ENCODE measurements at regions not wholly inside any gene's neighbourhood (a gene's known extent, or its start where the extent isn't known, plus 50 kb on each side); places are given as distances from the start of the nearest gene placed in this dataset.
"Not testable (repeated sequence)": the region's sequence is repeated elsewhere in the genome, so short reads cannot be mapped to it uniquely, and the experiment has no call there.

DNA sequence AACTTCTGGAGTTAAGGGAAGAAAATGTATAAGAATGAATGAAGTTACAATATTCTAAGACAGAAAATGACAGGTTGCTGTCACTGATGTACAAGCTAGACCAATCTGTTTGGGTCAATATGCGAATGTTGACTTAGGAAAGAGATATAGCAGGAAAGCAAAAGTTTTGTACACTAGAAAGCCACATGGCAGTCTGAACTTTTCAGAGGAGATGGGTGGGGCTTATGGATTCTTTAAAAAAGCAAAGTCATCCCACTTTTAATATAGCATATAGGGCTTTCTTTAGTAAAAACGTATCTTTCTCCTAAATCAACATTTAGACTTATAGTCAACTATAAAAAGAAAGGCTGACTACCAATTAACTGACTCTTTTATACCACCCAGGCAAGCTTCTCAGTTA lies 381.2 kb downstream of the PTPRC start:
- no peak overlapping the region for H3K4me3 ChIP-seq (ENCODE audit: low read depth, low read length)
- no peak for DNase-seq (ENCODE audit: low read depth)

- DNase-seq (ENCODE audit: low read depth) = no peak
- H3K4me3 ChIP-seq (ENCODE audit: low read depth, low read length) = no peak overlapping the region
Measured at GRCh38 chr1:199020904-199021303, 382.1 kb downstream of the PTPRC start.

- DNase-seq (ENCODE audit: low read depth) = peak; percentile 51
- no peak overlapping the region for H3K4me3 ChIP-seq (ENCODE audit: low read depth, low read length)
Measured at GRCh38 chr1:199029401-199029800, 390.6 kb downstream of the PTPRC start.

DNA sequence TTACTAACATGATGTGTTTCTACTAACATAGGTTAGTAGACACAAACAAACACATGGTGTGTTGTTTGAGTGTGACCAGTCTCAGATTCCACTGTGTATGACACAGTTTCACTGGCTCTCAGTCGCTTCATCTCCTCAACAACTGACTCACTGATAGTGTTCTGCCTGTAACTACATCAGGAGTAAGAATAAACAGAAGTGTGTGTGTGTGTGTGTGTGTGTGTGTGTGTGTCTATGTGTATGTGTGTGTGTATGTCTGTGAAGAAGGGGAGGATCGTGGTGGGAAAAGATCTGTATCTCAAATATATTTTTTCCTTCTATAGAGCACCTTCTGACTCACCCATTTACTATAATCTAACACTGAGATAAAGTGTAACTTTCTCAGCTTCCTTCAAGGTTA lies 391.0 kb downstream of the PTPRC start:
- no peak overlapping the region for H3K4me3 ChIP-seq (ENCODE audit: low read depth, low read length)
- DNase-seq (ENCODE audit: low read depth) = no peak

DNA sequence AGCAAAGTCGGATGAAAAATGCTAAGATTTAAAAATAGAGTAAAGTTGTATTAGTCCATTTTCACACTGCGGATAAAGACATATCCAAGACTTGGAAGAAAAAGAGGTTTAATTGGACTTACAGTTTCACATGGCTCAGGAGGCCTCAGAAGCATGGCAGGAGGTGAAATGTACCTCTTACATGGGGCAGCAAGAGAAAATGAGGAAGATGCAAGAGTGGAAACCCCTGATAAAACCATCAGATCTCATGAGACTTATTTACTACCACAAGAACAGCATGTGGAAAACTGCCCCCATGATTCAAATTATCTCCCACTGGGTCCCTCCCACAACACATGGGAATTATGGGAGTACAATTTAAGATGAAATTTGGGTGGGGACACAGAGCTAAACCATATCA lies 391.7 kb downstream of the PTPRC start:
- H3K4me3 ChIP-seq (ENCODE audit: low read depth, low read length); DNase-seq (ENCODE audit: low read depth): not testable (repeated sequence)

DNA sequence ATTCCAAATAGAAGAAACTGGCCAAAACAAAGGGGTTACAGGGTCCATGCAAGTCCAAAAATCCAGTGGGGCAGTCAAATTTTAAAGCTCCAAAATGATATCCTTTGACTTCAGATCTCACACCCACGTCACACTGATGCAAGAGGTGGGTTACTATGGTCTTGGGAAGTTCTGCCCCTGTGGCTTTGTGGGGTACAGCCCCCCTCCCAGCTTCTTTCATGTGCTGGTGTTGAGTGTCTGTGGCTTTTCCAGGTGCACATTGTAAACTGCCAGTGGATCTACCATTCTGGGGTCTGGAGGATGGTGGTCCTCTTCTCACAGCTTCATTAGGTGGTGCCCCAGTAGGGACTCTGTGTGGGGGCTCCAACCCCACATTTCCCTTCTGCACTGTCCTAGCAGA lies 392.3 kb downstream of the PTPRC start:
- not testable (repeated sequence) for H3K4me3 ChIP-seq (ENCODE audit: low read depth, low read length); DNase-seq (ENCODE audit: low read depth)

DNA sequence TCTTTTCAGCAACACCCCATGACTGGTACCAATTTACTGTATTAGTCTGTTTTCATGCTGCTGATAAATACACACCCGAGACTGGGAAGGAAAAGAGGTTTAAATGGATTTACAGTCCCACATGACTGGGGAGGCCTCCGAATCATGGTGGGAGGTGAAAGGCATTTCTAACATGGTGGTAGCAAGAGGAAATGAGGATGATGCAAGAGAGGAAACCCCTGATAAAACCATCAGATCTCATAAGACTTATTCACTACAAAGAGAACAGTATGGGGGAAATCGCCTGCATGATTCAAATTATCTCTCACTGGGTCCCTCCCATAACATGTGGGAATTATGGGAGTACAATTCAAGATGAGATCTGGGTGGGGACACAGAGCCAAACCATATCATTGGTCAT lies 393.6 kb downstream of the PTPRC start:
- H3K4me3 ChIP-seq (ENCODE audit: low read depth, low read length); DNase-seq (ENCODE audit: low read depth): not testable (repeated sequence)

- no peak overlapping the region for H3K4me3 ChIP-seq (ENCODE audit: low read depth, low read length)
- no peak for DNase-seq (ENCODE audit: low read depth)
Measured at GRCh38 chr1:199033661-199034060, 394.8 kb downstream of the PTPRC start.

GRCh38 chr1:199038156-199038555 lies 399.3 kb downstream of the PTPRC start:
- no peak for DNase-seq (ENCODE audit: low read depth)
- no peak overlapping the region for H3K4me3 ChIP-seq (ENCODE audit: low read depth, low read length)

DNA sequence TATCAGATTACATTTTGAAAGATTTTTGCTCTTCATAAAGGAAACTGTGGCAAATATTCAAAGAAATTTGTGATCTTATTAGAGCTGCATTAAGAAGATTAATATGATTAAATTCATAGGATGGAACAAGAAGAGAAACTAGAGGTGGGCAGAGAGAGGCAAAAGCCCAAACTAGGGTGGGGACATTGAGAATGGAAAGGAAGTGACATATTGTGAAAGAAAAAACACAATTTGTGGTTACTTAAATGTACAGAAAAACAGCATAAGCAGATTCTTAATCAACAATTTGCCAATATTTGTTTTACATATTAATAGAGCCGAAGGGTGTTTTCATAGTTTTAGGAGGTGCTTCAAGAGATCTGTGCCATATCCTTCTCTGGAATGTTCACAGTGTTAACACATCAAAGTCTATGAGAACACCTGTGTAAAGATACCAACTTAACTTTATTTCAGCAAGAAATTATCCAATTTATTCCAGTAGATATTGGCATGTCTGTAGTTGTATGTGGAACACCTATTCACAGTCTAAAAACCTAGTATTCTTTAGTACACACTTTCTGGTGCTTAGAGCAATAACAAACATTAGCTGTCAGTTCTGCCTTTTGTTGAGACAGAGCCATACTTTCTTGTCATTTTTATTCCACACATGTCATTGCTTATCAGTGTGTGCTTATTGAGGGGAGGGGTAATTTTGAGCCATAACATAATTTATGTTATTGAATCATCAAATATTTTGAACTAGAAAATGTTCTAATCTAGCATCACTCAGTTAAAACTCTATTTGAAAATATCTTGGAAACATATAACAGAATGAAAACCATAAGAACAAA lies 401.5 kb downstream of the PTPRC start:
- no peak for DNase-seq (ENCODE audit: low read depth)
- no peak overlapping the region for H3K4me3 ChIP-seq (ENCODE audit: low read depth, low read length)

DNA sequence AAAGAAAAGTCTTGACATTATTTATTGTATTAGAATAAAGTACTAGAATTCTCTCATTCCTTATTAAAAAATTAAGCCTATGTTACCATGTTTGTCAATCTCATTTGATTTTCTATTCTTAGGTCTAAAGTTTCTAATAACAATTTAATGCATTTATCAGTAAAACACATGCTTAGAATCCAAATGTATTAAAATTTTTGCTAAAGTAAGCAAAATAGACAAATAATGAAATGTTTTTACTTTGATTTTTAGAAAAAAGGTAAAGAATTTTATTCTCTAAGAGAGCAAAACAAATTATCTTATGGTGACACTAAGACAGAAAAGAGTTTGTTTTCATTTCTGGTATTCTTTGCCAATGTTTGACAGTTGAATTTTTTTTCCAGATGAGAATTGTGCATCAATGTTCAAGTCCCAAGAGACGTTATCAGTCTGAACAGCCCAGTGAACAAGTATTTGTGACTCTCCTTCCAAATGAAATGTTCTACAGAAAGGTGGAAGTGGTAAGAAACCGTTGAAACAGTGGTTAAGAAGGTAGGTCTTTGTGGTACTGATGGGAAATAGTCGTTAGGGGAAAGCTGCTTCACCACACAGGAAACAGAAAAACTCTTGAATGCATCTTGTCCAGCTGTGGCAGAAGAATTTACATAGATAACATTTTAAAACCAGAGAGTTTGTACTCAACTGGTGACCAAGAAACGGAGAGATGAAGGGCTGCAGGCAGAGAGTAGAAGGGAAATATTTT lies 402.5 kb downstream of the PTPRC start:
- DNase-seq (ENCODE audit: low read depth) = no peak
- no peak overlapping the region for H3K4me3 ChIP-seq (ENCODE audit: low read depth, low read length)

- no peak for DNase-seq (ENCODE audit: low read depth)
Measured at GRCh38 chr1:199042193-199042592, 403.4 kb downstream of the PTPRC start.

DNA sequence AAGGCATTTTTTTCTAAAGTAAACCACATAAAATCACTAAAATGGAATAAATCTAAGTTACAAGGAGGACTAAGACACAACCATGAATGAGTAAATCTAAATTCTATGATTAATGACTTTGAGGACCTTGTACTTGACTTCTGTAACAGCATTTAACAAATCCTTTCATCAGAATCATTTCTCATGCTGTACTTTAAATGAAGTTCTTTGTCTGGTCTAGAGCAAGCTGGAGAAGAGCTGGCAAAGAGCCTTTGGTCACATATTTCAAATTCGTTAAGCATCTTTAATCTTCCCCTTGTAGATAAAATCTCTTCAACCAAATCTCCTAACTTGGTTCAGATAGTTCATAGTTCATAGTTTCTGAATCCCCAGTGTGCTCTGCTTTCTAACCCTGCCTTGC lies 405.4 kb downstream of the PTPRC start:
- no peak overlapping the region for H3K4me3 ChIP-seq (ENCODE audit: low read depth, low read length)
- DNase-seq (ENCODE audit: low read depth) = no peak

More at GRCh38 chr1:199042193-199042592, 403.4 kb downstream of the PTPRC start:
- H3K4me3 ChIP-seq (ENCODE audit: low read depth, low read length) = no peak overlapping the region

GRCh38 chr1:199046618-199047017 lies 407.8 kb downstream of the PTPRC start:
- DNase-seq (ENCODE audit: low read depth) = no peak
- no peak overlapping the region for H3K4me3 ChIP-seq (ENCODE audit: low read depth, low read length)

DNA sequence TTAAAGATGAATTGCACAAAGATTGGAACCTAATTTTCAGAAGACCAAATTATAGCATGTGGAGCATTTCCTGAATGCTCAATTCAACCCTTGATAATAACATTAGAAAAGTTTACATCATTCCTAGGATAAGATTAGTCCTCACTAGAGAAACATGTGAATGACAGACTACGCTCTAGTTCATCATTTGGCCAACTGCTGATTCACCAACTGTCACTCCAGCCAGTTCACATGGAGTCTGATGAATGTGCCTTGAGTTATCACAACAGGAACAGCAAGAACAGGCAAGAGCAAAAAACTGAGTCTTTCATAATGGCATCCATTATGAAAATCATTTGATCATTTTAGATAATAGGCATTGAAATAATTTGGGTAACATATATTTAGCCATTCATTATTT lies 415.9 kb downstream of the PTPRC start:
- DNase-seq (ENCODE audit: low read depth) = no peak
- no peak overlapping the region for H3K4me3 ChIP-seq (ENCODE audit: low read depth, low read length)

- H3K4me3 ChIP-seq (ENCODE audit: low read depth, low read length) = no peak overlapping the region
- DNase-seq (ENCODE audit: low read depth) = no peak
Measured at GRCh38 chr1:199057322-199057721, 418.5 kb downstream of the PTPRC start.

DNA sequence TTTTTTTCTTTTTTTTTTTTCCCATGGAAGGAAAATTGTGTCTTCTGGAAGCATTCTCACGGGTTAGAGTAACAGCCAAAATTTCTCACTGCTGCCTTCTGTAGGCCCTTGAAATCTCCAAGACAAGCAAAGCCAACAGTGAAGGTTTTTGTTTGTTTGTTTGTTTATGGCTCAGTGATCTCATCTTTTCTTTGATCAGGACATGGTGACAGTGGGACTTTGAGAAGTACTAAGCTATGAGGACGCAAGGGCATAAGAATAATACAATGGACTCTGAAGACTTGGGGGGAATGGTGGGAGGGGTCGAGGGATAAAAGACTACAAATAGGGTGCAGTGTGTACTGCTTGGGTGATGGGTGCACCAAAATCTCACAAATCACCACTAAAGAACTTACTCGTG lies 419.4 kb downstream of the PTPRC start:
- H3K4me3 ChIP-seq (ENCODE audit: low read depth, low read length) = no peak overlapping the region
- no peak for DNase-seq (ENCODE audit: low read depth)

- H3K4me3 ChIP-seq (ENCODE audit: low read depth, low read length) = no peak overlapping the region
- no peak for DNase-seq (ENCODE audit: low read depth)
Measured at GRCh38 chr1:199064971-199065370, 426.1 kb downstream of the PTPRC start.

DNA sequence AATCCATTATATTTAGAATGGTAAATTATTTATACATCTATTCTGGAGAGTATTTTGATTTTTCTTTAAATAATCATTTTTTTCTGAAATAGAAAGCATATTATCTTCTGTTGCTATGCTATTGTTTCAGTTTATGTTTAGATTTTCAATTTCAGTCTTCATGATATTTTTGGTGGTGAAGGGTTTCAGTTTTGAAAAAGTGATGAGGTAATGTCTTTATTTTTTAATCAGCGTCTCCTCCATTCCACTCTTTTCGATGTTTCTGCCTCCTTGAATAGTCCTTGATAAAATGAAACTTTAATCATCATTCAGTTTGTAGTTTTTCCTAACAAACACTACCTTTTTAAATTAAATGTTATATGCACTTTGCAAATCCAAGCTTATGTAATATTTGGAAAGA lies 428.6 kb downstream of the PTPRC start:
- no peak overlapping the region for H3K4me3 ChIP-seq (ENCODE audit: low read depth, low read length)
- DNase-seq (ENCODE audit: low read depth) = no peak

DNA sequence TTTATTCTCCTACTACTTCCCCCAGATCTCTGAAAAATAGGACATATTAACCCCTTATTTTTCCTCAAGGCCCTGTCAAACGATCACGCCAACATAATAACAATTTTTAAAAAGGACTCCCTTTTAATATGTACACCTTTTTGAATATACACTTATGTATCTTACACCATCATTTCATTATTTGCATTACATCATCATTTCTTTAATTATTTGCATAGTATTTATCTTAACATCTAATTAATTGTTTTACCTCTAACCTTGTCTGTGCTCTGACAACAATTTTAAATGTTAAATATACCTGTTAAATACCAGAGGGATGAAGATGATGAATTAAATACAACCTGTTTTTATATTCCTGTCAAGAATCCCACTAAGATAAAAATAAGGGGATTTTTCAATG lies 432.2 kb downstream of the PTPRC start:
- no peak for DNase-seq (ENCODE audit: low read depth)
- no peak overlapping the region for H3K4me3 ChIP-seq (ENCODE audit: low read depth, low read length)

GRCh38 chr1:199073166-199073565 lies 434.3 kb downstream of the PTPRC start:
- no peak for DNase-seq (ENCODE audit: low read depth)
- H3K4me3 ChIP-seq (ENCODE audit: low read depth, low read length) = no peak overlapping the region
